Activated CD4-positive, alpha-beta memory T cell treated with anti-CD3 and anti-CD28 coated beads, Interleukin-2, amount 10 ng/mL, durations not matched to agents 7 days and 5 days (primary cell): ENCODE measurements at regions not wholly inside any gene's neighbourhood (a gene's known extent, or its start where the extent isn't known, plus 50 kb on each side); places are given as distances from the start of the nearest gene placed in this dataset.
A peak's percentile ranks its signal among the peaks of the same experiment; 100 is the strongest.
"Not testable (repeated sequence)": the region's sequence is repeated elsewhere in the genome, so short reads cannot be mapped to it uniquely, and the experiment has no call there.

Source experiments
- CTCF ChIA-PET: fragments of 350-600 bp; sonication (Branson Sonifier 250); formaldehyde crosslinking; loops from one replicate; lab custom pipeline; 2021; ENCODE audit warnings: antibody characterized with exemption, inconsistent platforms; lab: Charles Lee
- POLR2A ChIA-PET: fragments of 350-600 bp; sonication (Branson Sonifier 250); formaldehyde crosslinking; loops from one replicate; lab custom pipeline; 2021; ENCODE audit warnings: antibody characterized with exemption; lab: Charles Lee
- DNase-seq: peaks from one replicate; pipeline ENCODE4 v3.0.0-alpha.2; 2020
- H3K27ac Mint-ChIP-seq: one replicate; pipeline ENCODE4 v1.8.0; 2021; ENCODE audit warnings: mild to moderate bottlenecking, mixed read lengths
- H3K27me3 Mint-ChIP-seq: one replicate; pipeline ENCODE4 v1.8.0; 2021; ENCODE audit warnings: mixed read lengths
- H3K36me3 Mint-ChIP-seq: one replicate; pipeline ENCODE4 v1.8.0; 2021; ENCODE audit warnings: low read depth, mixed read lengths
- H3K4me1 Mint-ChIP-seq: one replicate; pipeline ENCODE4 v1.8.0; 2021; ENCODE audit warnings: mixed read lengths
- H3K4me3 Mint-ChIP-seq: one replicate; pipeline ENCODE4 v1.8.0; 2021; ENCODE audit warnings: mild to moderate bottlenecking, mixed read lengths
- H3K9me3 Mint-ChIP-seq: one replicate; pipeline ENCODE4 v1.8.0; 2021; ENCODE audit warnings: mixed read lengths

GRCh38 chr18:54433368-54433767, 75.7 kb downstream of the C18orf54 start:
- DNase-seq = no peak
- Mint-ChIP-seq H3K27me3 (peaks cover 19% of the 10 kb centered on the region), H3K4me3 (no peak overlapping the region), H3K36me3 (no peaks in the 10 kb centered on the region), H3K27ac (no peak overlapping the region), H3K9me3 (no peaks in the 10 kb centered on the region), H3K4me1 (no peaks in the 10 kb centered on the region)
- ChIA-PET CTCF (no interaction called here), POLR2A (no interaction called here)

DNA sequence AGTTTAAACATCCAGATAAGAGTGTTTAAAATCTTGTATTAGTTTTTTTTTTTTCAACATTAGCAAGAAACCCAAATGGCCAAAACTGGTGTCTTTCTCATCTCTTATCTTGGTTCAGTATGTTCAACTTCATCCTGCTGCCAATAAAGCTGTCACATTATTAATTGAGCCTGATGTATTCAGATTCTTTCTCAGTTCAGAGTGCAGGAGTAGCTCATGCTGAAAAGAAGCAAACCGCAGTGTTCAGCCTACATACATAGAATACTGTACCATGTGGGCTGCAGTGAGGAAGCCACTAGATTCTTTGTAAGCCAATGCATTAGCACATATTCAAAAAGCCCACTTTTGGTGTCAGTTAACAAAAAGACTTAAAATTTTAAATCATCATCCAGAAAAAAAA, 76.2 kb downstream of the C18orf54 start:
- Mint-ChIP-seq H3K4me3 (no peak overlapping the region), H3K4me1 (no peaks in the 10 kb centered on the region), H3K27me3 (peaks cover 23% of the 10 kb centered on the region), H3K27ac (no peak overlapping the region), H3K9me3 (no peaks in the 10 kb centered on the region), H3K36me3 (no peaks in the 10 kb centered on the region)
- POLR2A ChIA-PET = no interaction called here
- no peak for DNase-seq
- CTCF ChIA-PET = no interaction called here

DNA sequence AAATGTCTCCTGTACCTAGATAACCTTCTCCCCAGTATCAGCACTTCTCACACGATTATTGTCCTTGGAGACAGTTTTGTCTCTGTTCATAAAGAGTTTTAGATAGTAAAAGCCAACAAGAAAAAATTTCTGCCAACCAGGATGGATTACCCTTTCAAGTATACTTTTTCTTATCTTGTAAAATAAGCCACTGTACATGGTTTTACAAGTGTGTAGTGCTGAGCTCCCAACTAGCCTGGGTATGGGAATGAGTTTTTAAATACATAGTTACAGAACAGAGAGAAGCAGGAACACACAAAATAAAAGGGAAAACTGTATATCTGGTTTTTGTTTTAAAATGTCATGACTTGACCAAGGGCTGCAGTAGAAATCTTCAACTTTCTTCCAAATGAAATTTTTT, 76.7 kb downstream of the C18orf54 start:
- H3K4me3 Mint-ChIP-seq = no peak overlapping the region
- ChIA-PET POLR2A (no interaction called here), CTCF (interaction anchor here (0.9 kb wide), 1 partner anchor 10 kb away, joined by 3 read pairs; no protein-coding TSS in a partner anchor)
- no peak overlapping the region for H3K27ac Mint-ChIP-seq
- peaks cover 26% of the 10 kb centered on the region for H3K27me3 Mint-ChIP-seq
- H3K4me1 Mint-ChIP-seq = no peaks in the 10 kb centered on the region
- H3K9me3 Mint-ChIP-seq = no peaks in the 10 kb centered on the region
- H3K36me3 Mint-ChIP-seq = no peaks in the 10 kb centered on the region
- DNase-seq = no peak

DNA sequence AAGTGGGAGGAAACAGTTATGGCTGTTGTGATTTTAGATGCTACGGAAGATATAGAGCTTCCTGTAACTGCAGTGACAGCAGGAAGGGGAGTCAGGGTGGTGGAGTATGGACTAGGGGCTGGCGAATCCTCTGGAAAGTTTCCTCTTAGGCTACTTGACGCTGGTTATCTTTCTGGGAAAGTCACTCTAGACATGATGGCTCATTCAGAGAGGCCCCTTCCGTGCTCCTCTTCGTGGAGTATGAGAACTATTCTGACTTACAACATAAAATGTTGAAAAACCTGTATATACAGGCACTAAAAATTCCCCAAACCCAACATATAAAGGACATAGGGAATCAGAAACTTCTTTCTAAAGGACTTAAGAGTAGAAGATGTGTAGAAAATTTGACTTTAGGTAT, 78.8 kb downstream of the C18orf54 start:
- Mint-ChIP-seq H3K4me3 (no peak overlapping the region), H3K27ac (no peak overlapping the region), H3K9me3 (no peaks in the 10 kb centered on the region), H3K36me3 (no peaks in the 10 kb centered on the region), H3K27me3 (peaks cover 24% of the 10 kb centered on the region), H3K4me1 (no peaks in the 10 kb centered on the region)
- ChIA-PET POLR2A (interaction anchor here (1.8 kb wide), 1 partner anchor 79 kb away, joined by 5 read pairs; the partner anchor contains the start of genes C18orf54 and STARD6), CTCF (no interaction called here)
- DNase-seq = no peak

DNA sequence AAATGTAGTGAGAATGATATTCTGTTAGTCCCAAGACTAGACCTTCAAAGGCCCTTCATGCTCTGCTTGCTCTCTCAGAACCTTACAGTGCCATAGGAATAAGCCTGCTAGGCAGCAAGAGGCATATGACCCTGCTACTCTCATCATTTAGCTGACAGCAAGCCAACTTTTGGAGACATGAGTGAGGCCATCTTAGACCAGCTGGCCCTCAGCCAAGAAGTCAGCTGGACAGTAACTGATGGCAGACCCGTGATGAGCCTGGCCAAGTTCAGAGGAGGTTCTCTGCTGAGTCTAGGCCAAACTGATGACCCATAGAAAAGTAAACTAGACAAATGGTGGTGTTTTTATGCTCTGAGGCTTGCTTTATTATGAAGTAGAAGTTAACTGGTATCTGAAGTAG, 82.6 kb downstream of the C18orf54 start:
- POLR2A ChIA-PET = no interaction called here
- Mint-ChIP-seq H3K4me1 (no peaks in the 10 kb centered on the region), H3K9me3 (no peaks in the 10 kb centered on the region), H3K27me3 (peaks cover 17% of the 10 kb centered on the region), H3K27ac (no peak overlapping the region), H3K4me3 (no peak overlapping the region), H3K36me3 (no peaks in the 10 kb centered on the region)
- CTCF ChIA-PET = interaction anchor here (1.3 kb wide), 1 partner anchor 48 kb away, joined by 4 read pairs; no protein-coding TSS in a partner anchor
- no peak for DNase-seq

DNA sequence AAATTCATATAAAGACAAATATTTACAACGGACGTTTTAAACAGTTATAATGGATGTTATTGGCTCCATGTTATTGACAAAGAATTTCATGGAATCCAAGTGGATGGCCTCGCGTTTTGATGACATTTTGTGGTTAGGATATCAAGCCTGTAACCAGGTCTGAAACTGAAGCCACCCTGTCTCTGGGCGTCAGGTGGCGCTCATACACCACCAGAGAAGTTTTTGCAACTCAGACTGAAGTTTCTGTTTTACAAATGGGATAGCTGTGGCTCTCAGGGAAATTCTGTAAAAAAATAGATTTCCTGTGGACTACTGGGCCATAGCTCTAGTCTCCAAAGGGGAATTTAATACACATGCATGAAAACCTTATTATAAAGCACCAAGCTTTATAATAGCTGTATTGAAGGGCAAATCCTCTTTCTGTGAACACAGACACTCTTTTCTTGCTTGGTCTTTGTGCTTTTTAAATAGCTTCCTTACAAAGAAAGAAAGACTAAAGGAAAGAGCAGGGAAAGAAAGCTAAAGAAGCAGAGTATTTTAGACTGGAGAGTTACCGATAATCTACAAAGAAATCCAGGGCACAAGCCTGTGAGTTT, 86.7 kb downstream of the C18orf54 start:
- peak; percentile 46 for DNase-seq
- no peaks in the 10 kb centered on the region for H3K9me3 Mint-ChIP-seq
- H3K36me3 Mint-ChIP-seq = no peaks in the 10 kb centered on the region
- ChIA-PET POLR2A (no interaction called here), CTCF (interaction anchor here (0.6 to 1.1 kb wide), 9 partner anchors 10 to 563 kb away, joined by 3 to 8 read pairs (median 3); no protein-coding TSS in a partner anchor)
- H3K4me3 Mint-ChIP-seq = no peak overlapping the region
- no peak overlapping the region for H3K27ac Mint-ChIP-seq
- H3K4me1 Mint-ChIP-seq = no peaks in the 10 kb centered on the region
- H3K27me3 Mint-ChIP-seq = peaks cover 17% of the 10 kb centered on the region

- H3K4me3 Mint-ChIP-seq = no peak overlapping the region
- no peak overlapping the region for H3K27ac Mint-ChIP-seq
- no peaks in the 10 kb centered on the region for H3K36me3 Mint-ChIP-seq
- POLR2A ChIA-PET = no interaction called here
- DNase-seq = no peak
- no peaks in the 10 kb centered on the region for H3K4me1 Mint-ChIP-seq
- CTCF ChIA-PET = interaction anchor here (1.0 kb wide), 1 partner anchor 107 kb away, joined by 3 read pairs; no protein-coding TSS in a partner anchor
- H3K9me3 Mint-ChIP-seq = no peaks in the 10 kb centered on the region
- H3K27me3 Mint-ChIP-seq = peaks cover 12% of the 10 kb centered on the region
Observed at GRCh38 chr18:54453996-54454395, 96.3 kb downstream of the C18orf54 start.

- Mint-ChIP-seq H3K36me3 (no peaks in the 10 kb centered on the region), H3K27ac (no peak overlapping the region), H3K27me3 (no peaks in the 10 kb centered on the region), H3K4me1 (no peaks in the 10 kb centered on the region), H3K4me3 (no peak overlapping the region), H3K9me3 (no peaks in the 10 kb centered on the region)
- CTCF ChIA-PET = no interaction called here
- POLR2A ChIA-PET = no interaction called here
- no peak for DNase-seq
Observed at GRCh38 chr18:54465502-54465901, 107.8 kb downstream of the C18orf54 start.

GRCh38 chr18:54466248-54467005, 108.7 kb downstream of the C18orf54 start:
- Mint-ChIP-seq H3K27ac (no peak overlapping the region), H3K4me1 (peaks cover 1% of the 10 kb centered on the region), H3K9me3 (no peaks in the 10 kb centered on the region), H3K4me3 (no peak overlapping the region), H3K27me3 (peaks cover 3% of the 10 kb centered on the region), H3K36me3 (no peaks in the 10 kb centered on the region)
- ChIA-PET POLR2A (no interaction called here), CTCF (no interaction called here)
- no peak for DNase-seq

- POLR2A ChIA-PET = no interaction called here
- no peaks in the 10 kb centered on the region for H3K36me3 Mint-ChIP-seq
- H3K27ac Mint-ChIP-seq = no peak overlapping the region
- no peak for DNase-seq
- no peaks in the 10 kb centered on the region for H3K4me1 Mint-ChIP-seq
- H3K4me3 Mint-ChIP-seq = no peak overlapping the region
- CTCF ChIA-PET = no interaction called here
- H3K27me3 Mint-ChIP-seq = peaks cover 8% of the 10 kb centered on the region
- no peaks in the 10 kb centered on the region for H3K9me3 Mint-ChIP-seq
Observed at GRCh38 chr18:54479365-54479764, 111.7 kb upstream of the DYNAP start.

DNA sequence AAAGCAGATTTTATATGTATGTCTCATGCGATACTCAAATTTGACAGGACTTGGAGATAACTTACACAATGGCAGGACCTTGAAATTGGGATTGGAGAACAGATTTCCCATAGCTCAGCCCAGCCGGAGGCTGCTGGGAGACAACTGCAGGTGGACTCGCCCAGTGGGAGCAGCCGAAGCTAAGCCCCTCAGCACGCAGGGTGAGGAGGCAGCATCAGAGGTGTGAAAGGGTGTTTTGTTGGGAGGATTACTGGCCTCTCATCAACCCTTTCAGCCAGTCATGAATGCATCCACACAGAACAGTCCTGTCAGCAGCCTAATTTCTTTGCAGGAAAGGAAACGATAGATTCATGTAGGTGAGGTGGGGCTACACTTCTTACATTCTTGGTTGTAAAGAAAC, 110.4 kb upstream of the DYNAP start:
- Mint-ChIP-seq H3K9me3 (no peaks in the 10 kb centered on the region), H3K27ac (no peak overlapping the region), H3K4me3 (no peak overlapping the region), H3K36me3 (no peaks in the 10 kb centered on the region), H3K27me3 (peaks cover 8% of the 10 kb centered on the region), H3K4me1 (no peaks in the 10 kb centered on the region)
- CTCF ChIA-PET = no interaction called here
- DNase-seq = no peak
- POLR2A ChIA-PET = no interaction called here

DNA sequence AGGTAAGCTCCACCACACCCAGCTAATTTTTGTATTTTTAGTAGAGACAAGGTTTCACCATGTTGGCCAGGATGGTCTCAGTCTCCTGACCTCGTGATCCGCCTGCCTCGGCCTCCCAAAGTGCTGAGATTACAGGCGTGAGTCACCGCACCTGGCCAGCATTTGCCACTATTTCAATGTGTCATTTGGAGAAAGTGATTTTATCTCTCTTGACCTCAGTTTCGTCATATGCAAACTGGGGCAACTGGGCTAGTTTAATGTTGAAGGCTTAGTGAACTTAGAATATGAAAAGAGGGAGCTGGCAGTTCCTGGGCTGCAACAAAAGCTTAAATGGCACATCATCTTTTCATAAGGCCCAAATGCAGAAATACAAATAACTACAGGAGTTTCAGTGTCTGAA, 88.6 kb upstream of the DYNAP start:
- POLR2A ChIA-PET, H3K4me3 Mint-ChIP-seq, DNase-seq, CTCF ChIA-PET, H3K9me3 Mint-ChIP-seq, H3K27ac Mint-ChIP-seq, H3K27me3 Mint-ChIP-seq, H3K4me1 Mint-ChIP-seq, H3K36me3 Mint-ChIP-seq: not testable (repeated sequence)

GRCh38 chr18:54503131-54503894, 87.7 kb upstream of the DYNAP start:
- no peak for DNase-seq
- H3K4me3 Mint-ChIP-seq = no peak overlapping the region
- no peak overlapping the region for H3K27ac Mint-ChIP-seq
- CTCF ChIA-PET = no interaction called here
- no peaks in the 10 kb centered on the region for H3K4me1 Mint-ChIP-seq
- H3K36me3 Mint-ChIP-seq = no peaks in the 10 kb centered on the region
- H3K27me3 Mint-ChIP-seq = no peaks in the 10 kb centered on the region
- H3K9me3 Mint-ChIP-seq = no peaks in the 10 kb centered on the region
- POLR2A ChIA-PET = no interaction called here
